SJSA1 (cell line): ENCODE measurements at regions not wholly inside any gene's neighbourhood (a gene's known extent, or its start where the extent isn't known, plus 50 kb on each side); places are given as distances from the start of the nearest gene placed in this dataset.

ENCODE experiments used
- DNase-seq, 2 experiments: peaks; one replicate each; pipeline ENCODE4 v3.0.0-alpha.2; 2015 to 2020; ENCODE audit warnings: low spot score in 2 of 2, low read depth in 1 of 2
- H3K27ac ChIP-seq: fragments of 250-450 bp; sonication (Bioruptor Pico); 2 replicates; pipeline ENCODE4 v1.5.1; 2020; ENCODE audit warnings: mild to moderate bottlenecking, moderate library complexity
- H3K27me3 ChIP-seq: fragments of 250-450 bp; sonication (Bioruptor Pico); replicated peaks from 2 replicates; pipeline ENCODE4 v1.5.1; 2020; ENCODE audit warnings: mild to moderate bottlenecking, moderate library complexity
- H3K36me3 ChIP-seq: fragments of 250-450 bp; sonication (Bioruptor Pico); 2 replicates; pipeline ENCODE4 v1.5.1; 2020; ENCODE audit warnings: mild to moderate bottlenecking
- H3K4me1 ChIP-seq: fragments of 250-450 bp; sonication (Bioruptor Pico); replicated peaks from 2 replicates; pipeline ENCODE4 v1.6.1; 2021; ENCODE audit warnings: mild to moderate bottlenecking
- H3K4me3 ChIP-seq: fragments of 250-450 bp; sonication (Bioruptor Pico); 2 replicates; pipeline ENCODE4 v1.5.1; 2020; ENCODE audit warnings: mild to moderate bottlenecking
- H3K9me3 ChIP-seq: fragments of 250-450 bp; sonication (Bioruptor Pico); replicated peaks from 2 replicates; pipeline ENCODE4 v1.5.1; 2020; ENCODE audit warnings: mild to moderate bottlenecking

- no peak for DNase-seq
These were observed 362.3 kb upstream of the MTPN start for GRCh38 chr7:136339464-136339863.

GRCh38 chr7:136336932-136337331, 359.8 kb upstream of the MTPN start:
- no peaks in the 10 kb centered on the region for H3K9me3 ChIP-seq
- H3K27ac ChIP-seq = no peak overlapping the region
- DNase-seq = no peak
- H3K36me3 ChIP-seq = no peaks in the 10 kb centered on the region
- no peak overlapping the region for H3K4me3 ChIP-seq
- no peaks in the 10 kb centered on the region for H3K4me1 ChIP-seq
- H3K27me3 ChIP-seq = no peaks in the 10 kb centered on the region

More at GRCh38 chr7:136339464-136339863, 362.3 kb upstream of the MTPN start:
- Histone ChIP-seq H3K36me3 (no peaks in the 10 kb centered on the region), H3K4me3 (no peak overlapping the region), H3K9me3 (no peaks in the 10 kb centered on the region), H3K27ac (no peak overlapping the region), H3K4me1 (no peaks in the 10 kb centered on the region), H3K27me3 (no peaks in the 10 kb centered on the region)

- DNase-seq = no peak
- Histone ChIP-seq H3K9me3 (no peaks in the 10 kb centered on the region), H3K27me3 (peaks cover 6% of the 10 kb centered on the region; the same call in 1 of the 2 replicates), H3K4me3 (no peak overlapping the region), H3K4me1 (no peaks in the 10 kb centered on the region), H3K36me3 (no peaks in the 10 kb centered on the region), H3K27ac (no peak overlapping the region)
These were observed 356.5 kb upstream of the MTPN start for GRCh38 chr7:136333636-136334035.

- H3K36me3 ChIP-seq = no peaks in the 10 kb centered on the region
- no peaks in the 10 kb centered on the region for H3K9me3 ChIP-seq
- H3K4me3 ChIP-seq = no peak overlapping the region
- no peak for DNase-seq
- H3K27me3 ChIP-seq = peaks cover 8% of the 10 kb centered on the region; the same call in 1 of the 2 replicates
- no peak overlapping the region for H3K27ac ChIP-seq
- no peaks in the 10 kb centered on the region for H3K4me1 ChIP-seq
These were observed 349.0 kb upstream of the MTPN start for GRCh38 chr7:136326045-136326609.

GRCh38 chr7:136325578-136325977, 348.4 kb upstream of the MTPN start:
- Histone ChIP-seq H3K27ac (no peak overlapping the region), H3K36me3 (no peaks in the 10 kb centered on the region), H3K27me3 (peaks cover 8% of the 10 kb centered on the region; the same call in 1 of the 2 replicates), H3K4me1 (no peaks in the 10 kb centered on the region), H3K4me3 (no peak overlapping the region), H3K9me3 (no peaks in the 10 kb centered on the region)
- DNase-seq = no peak

GRCh38 chr7:136325027-136325426, 347.9 kb upstream of the MTPN start:
- H3K27me3 ChIP-seq = peaks cover 8% of the 10 kb centered on the region; the same call in 1 of the 2 replicates
- no peak for DNase-seq
- H3K27ac ChIP-seq = no peak overlapping the region
- no peaks in the 10 kb centered on the region for H3K36me3 ChIP-seq
- no peaks in the 10 kb centered on the region for H3K4me1 ChIP-seq
- no peak overlapping the region for H3K4me3 ChIP-seq
- no peaks in the 10 kb centered on the region for H3K9me3 ChIP-seq

GRCh38 chr7:136324073-136324704, 347.0 kb upstream of the MTPN start:
- H3K4me3 ChIP-seq = no peak overlapping the region
- no peaks in the 10 kb centered on the region for H3K4me1 ChIP-seq
- no peaks in the 10 kb centered on the region for H3K9me3 ChIP-seq
- H3K27me3 ChIP-seq = peaks cover 7% of the 10 kb centered on the region; the same call in 1 of the 2 replicates
- no peak overlapping the region for H3K27ac ChIP-seq
- DNase-seq = no peak
- H3K36me3 ChIP-seq = no peaks in the 10 kb centered on the region

- no peaks in the 10 kb centered on the region for H3K9me3 ChIP-seq
- H3K27ac ChIP-seq = no peak overlapping the region
- no peaks in the 10 kb centered on the region for H3K36me3 ChIP-seq
- DNase-seq = no peak
- no peak overlapping the region for H3K4me3 ChIP-seq
- H3K4me1 ChIP-seq = no peaks in the 10 kb centered on the region
- H3K27me3 ChIP-seq = no peaks in the 10 kb centered on the region
These were observed 335.4 kb upstream of the MTPN start for GRCh38 chr7:136312592-136312991.

GRCh38 chr7:136309407-136309806, 332.2 kb upstream of the MTPN start:
- no peak overlapping the region for H3K4me3 ChIP-seq
- no peaks in the 10 kb centered on the region for H3K9me3 ChIP-seq
- DNase-seq = no peak
- no peaks in the 10 kb centered on the region for H3K4me1 ChIP-seq
- no peaks in the 10 kb centered on the region for H3K27me3 ChIP-seq
- H3K36me3 ChIP-seq = no peaks in the 10 kb centered on the region
- no peak overlapping the region for H3K27ac ChIP-seq

- Histone ChIP-seq H3K9me3 (no peaks in the 10 kb centered on the region), H3K27me3 (no peaks in the 10 kb centered on the region), H3K36me3 (no peaks in the 10 kb centered on the region), H3K4me3 (no peak overlapping the region), H3K27ac (no peak overlapping the region), H3K4me1 (no peaks in the 10 kb centered on the region)
- DNase-seq = no peak
These were observed 331.1 kb upstream of the MTPN start for GRCh38 chr7:136308230-136308629.

- Histone ChIP-seq H3K27ac (no peak overlapping the region), H3K4me3 (no peak overlapping the region), H3K27me3 (no peaks in the 10 kb centered on the region), H3K4me1 (no peaks in the 10 kb centered on the region), H3K9me3 (no peaks in the 10 kb centered on the region), H3K36me3 (no peaks in the 10 kb centered on the region)
- no peak for DNase-seq
These were observed 326.0 kb upstream of the MTPN start for GRCh38 chr7:136303162-136303561.

GRCh38 chr7:136302049-136302448, 324.9 kb upstream of the MTPN start:
- no peaks in the 10 kb centered on the region for H3K4me1 ChIP-seq
- no peaks in the 10 kb centered on the region for H3K27me3 ChIP-seq
- no peak overlapping the region for H3K27ac ChIP-seq
- H3K9me3 ChIP-seq = no peaks in the 10 kb centered on the region
- H3K4me3 ChIP-seq = no peak overlapping the region
- H3K36me3 ChIP-seq = no peaks in the 10 kb centered on the region
- no peak for DNase-seq

- no peak overlapping the region for H3K4me3 ChIP-seq
- H3K4me1 ChIP-seq = no peaks in the 10 kb centered on the region
- H3K27me3 ChIP-seq = no peaks in the 10 kb centered on the region
- H3K9me3 ChIP-seq = no peaks in the 10 kb centered on the region
- H3K27ac ChIP-seq = no peak overlapping the region
- DNase-seq = no peak
- no peaks in the 10 kb centered on the region for H3K36me3 ChIP-seq
These were observed 317.8 kb upstream of the MTPN start for GRCh38 chr7:136294977-136295376.

GRCh38 chr7:136293841-136294391, 316.8 kb upstream of the MTPN start:
- Histone ChIP-seq H3K4me3 (no peak overlapping the region), H3K36me3 (no peaks in the 10 kb centered on the region), H3K27ac (no peak overlapping the region), H3K9me3 (no peaks in the 10 kb centered on the region), H3K27me3 (no peaks in the 10 kb centered on the region), H3K4me1 (no peaks in the 10 kb centered on the region)
- DNase-seq = no peak
